H1 (cell line): ENCODE measurements at regions not wholly inside any gene's neighbourhood (a gene's known extent, or its start where the extent isn't known, plus 50 kb on each side); places are given as distances from the start of the nearest gene placed in this dataset.
A peak's percentile ranks its signal among the peaks of the same experiment; 100 is the strongest.

Source experiments
- CTCF ChIA-PET: fragments of 300-600 bp; sonication (Branson Sonifier 250); formaldehyde crosslinking; loops from one replicate; lab custom pipeline; 2021; ENCODE audit not compliant: partially characterized antibody; lab: Charles Lee
- POLR2A ChIA-PET: fragments of 300-600 bp; sonication (Branson Sonifier 250); formaldehyde crosslinking; loops from one replicate; lab custom pipeline; 2021; ENCODE audit warnings: inconsistent platforms; ENCODE audit not compliant: partially characterized antibody; lab: Charles Lee
- DNase-seq, 2 experiments: peaks; one replicate each; pipeline versions ENCODE4 v3.0.0 to v3.0.0-alpha.2; 2010 to 2022; ENCODE audit warnings: low spot score in 2 of 2, low read depth in 1 of 2, mixed read lengths in 1 of 2
- FAIRE-seq: peaks from 2 replicates; lab custom pipeline; 2011; peaks lifted over from hg19 to GRCh38; lab: Jason Lieb, UNC
- H2AFZ ChIP-seq: 2 replicates; pipeline ENCODE4 v1.8.1; 2012; ENCODE audit warnings: low read length, inconsistent platforms
- H2AK5ac ChIP-seq: 2 replicates; pipeline ENCODE4 v1.6.1; 2013; ENCODE audit warnings: low read depth, low read length
- H2BK120ac ChIP-seq: replicated peaks from 2 replicates; pipeline ENCODE3; 2013; ENCODE audit warnings: low read depth, low read length, inconsistent platforms
- H2BK12ac ChIP-seq: 2 replicates; pipeline ENCODE4 v1.6.1; 2013; ENCODE audit warnings: low read depth, low read length
- H2BK15ac ChIP-seq: 2 replicates; pipeline ENCODE4 v1.6.1; 2013; ENCODE audit warnings: low read length
- H2BK20ac ChIP-seq: 2 replicates; pipeline ENCODE4 v1.6.1; 2013; ENCODE audit warnings: low read length
- H2BK5ac ChIP-seq: 2 replicates; pipeline ENCODE4 v1.6.1; 2013; ENCODE audit warnings: low read depth, low read length
- H3K14ac ChIP-seq: 2 replicates; pipeline ENCODE4 v1.6.1; 2013; ENCODE audit warnings: inconsistent platforms; ENCODE audit not compliant: insufficient read length
- H3K18ac ChIP-seq: 2 replicates; pipeline ENCODE4 v1.6.1; 2013; ENCODE audit warnings: low read length; ENCODE audit errors: extremely low read depth
- H3K23ac ChIP-seq: 2 replicates; pipeline ENCODE4 v1.6.1; 2013; ENCODE audit warnings: inconsistent platforms; ENCODE audit not compliant: insufficient read length
- H3K23me2 ChIP-seq: 2 replicates; pipeline ENCODE4 v1.6.1; 2013; ENCODE audit warnings: low read depth, low read length
- H3K27ac ChIP-seq: 2 replicates; pipeline ENCODE4 v1.6.1; 2011; ENCODE audit warnings: low read depth, low read length, inconsistent platforms
- H3K27me3 ChIP-seq, 4 experiments: replicated peaks in 1 of 4; 1 replicate in 1 of 4; 2 replicates in 3 of 4; pipeline versions ENCODE4 v1.6.1 to v1.8.1; 2011 to 2013; ENCODE audit warnings: low read length in 3 of 4, mild to moderate bottlenecking in 3 of 4, inconsistent platforms in 2 of 4, mixed read lengths in 2 of 4, moderate library complexity in 1 of 4; ENCODE audit not compliant: control insufficient read depth in 3 of 4, insufficient read depth in 3 of 4; ENCODE audit errors: extremely low read depth in 1 of 4
- H3K36me3 ChIP-seq, 4 experiments: 2 replicates each; pipeline versions ENCODE4 v1.6.1 to v1.8.1; 2011 to 2013; ENCODE audit warnings: mild to moderate bottlenecking in 4 of 4, low read length in 3 of 4, moderate library complexity in 2 of 4, control low read depth in 1 of 4, inconsistent platforms in 1 of 4; ENCODE audit not compliant: insufficient read depth in 4 of 4, control insufficient read depth in 2 of 4
- H3K4ac ChIP-seq: replicated peaks from 2 replicates; pipeline ENCODE3; 2013; ENCODE audit warnings: low read length, low read depth, mixed read lengths, inconsistent platforms; ENCODE audit not compliant: insufficient read length
- H3K4me1 ChIP-seq, 4 experiments: replicated peaks in 1 of 4; 1 replicate in 1 of 4; 2 replicates in 3 of 4; pipeline versions ENCODE4 v1.6.1 to v1.8.1; 2011 to 2013; ENCODE audit warnings: low read length in 3 of 4, inconsistent platforms in 2 of 4, mixed read lengths in 1 of 4; ENCODE audit not compliant: insufficient read depth in 4 of 4, control insufficient read depth in 3 of 4
- H3K4me2 ChIP-seq, 2 experiments: 2 replicates each; pipeline versions ENCODE4 v1.6.1 to v1.8.1; 2011 to 2013; ENCODE audit warnings: low read depth in 2 of 2, low read length in 2 of 2, control low read depth in 1 of 2, inconsistent platforms in 1 of 2, mild to moderate bottlenecking in 1 of 2; ENCODE audit not compliant: insufficient read depth in 1 of 2
- H3K4me3 ChIP-seq, 4 experiments: fragments of 200-600, 300-600 bp in 1 of 4; sonication (generic), shearing (Covaris generic), sonication (Bioruptor Twin) in 1 of 4; 2 replicates each; pipeline versions ENCODE4 v1.5.1 to v1.8.1; 2011 to 2016; ENCODE audit warnings: low read length in 4 of 4, low read depth in 3 of 4, control low read depth in 2 of 4, inconsistent platforms in 2 of 4, mild to moderate bottlenecking in 2 of 4, mixed read lengths in 1 of 4, moderate library complexity in 1 of 4; ENCODE audit not compliant: insufficient read depth in 2 of 4; ENCODE audit errors: extremely low read depth in 1 of 4
- H3K56ac ChIP-seq: replicated peaks from 2 replicates; pipeline ENCODE3; 2013; ENCODE audit warnings: low read depth, mild to moderate bottlenecking, mixed read lengths, low read length, inconsistent platforms; ENCODE audit not compliant: insufficient read length
- H3K79me1 ChIP-seq: 2 replicates; pipeline ENCODE4 v1.6.1; 2013; ENCODE audit warnings: low read depth, low read length, control low read depth
- H3K79me2 ChIP-seq, 2 experiments: 2 replicates each; pipeline versions ENCODE4 v1.6.1 to v1.8.1; 2012 to 2013; ENCODE audit warnings: low read length in 2 of 2, mild to moderate bottlenecking in 2 of 2, inconsistent platforms in 1 of 2; ENCODE audit not compliant: insufficient read depth in 2 of 2, control insufficient read depth in 1 of 2
- H3K9ac ChIP-seq, 4 experiments: replicated peaks in 1 of 4; 1 replicate in 1 of 4; 2 replicates in 3 of 4; pipeline versions ENCODE4 v1.6.1 to v1.8.1; 2011 to 2013; ENCODE audit warnings: low read depth in 3 of 4, low read length in 3 of 4, control low read depth in 2 of 4, mild to moderate bottlenecking in 2 of 4, moderate library complexity in 2 of 4, inconsistent platforms in 1 of 4; ENCODE audit errors: extremely low read depth in 1 of 4
- H3K9me3 ChIP-seq, 2 experiments: 2 replicates each; pipeline versions ENCODE4 v1.6.1 to v1.8.1; 2012 to 2013; ENCODE audit warnings: mild to moderate bottlenecking in 2 of 2, moderate library complexity in 2 of 2, control low read depth in 1 of 2, inconsistent platforms in 1 of 2, low read depth in 1 of 2, low read length in 1 of 2, mixed read lengths in 1 of 2; ENCODE audit not compliant: insufficient read depth in 2 of 2
- H4K20me1 ChIP-seq, 2 experiments: replicated peaks in 1 of 2; 2 replicates each; pipeline versions ENCODE3 to v1.8.1; 2011 to 2013; ENCODE audit warnings: inconsistent platforms in 2 of 2, low read length in 2 of 2, mild to moderate bottlenecking in 1 of 2; ENCODE audit not compliant: insufficient read depth in 2 of 2, control insufficient read depth in 1 of 2
- H4K5ac ChIP-seq: 2 replicates; pipeline ENCODE4 v1.6.1; 2013; ENCODE audit warnings: low read length, low read depth, mixed read lengths, inconsistent platforms; ENCODE audit not compliant: insufficient read length
- H4K8ac ChIP-seq: 2 replicates; pipeline ENCODE4 v1.8.0; 2013; ENCODE audit warnings: mild to moderate bottlenecking, moderate library complexity, low read length, inconsistent platforms; ENCODE audit not compliant: insufficient read depth; ENCODE audit errors: extremely low read depth
- H4K91ac ChIP-seq: replicated peaks from 2 replicates; pipeline ENCODE3; 2013; ENCODE audit warnings: low read length, mixed read lengths, inconsistent platforms; ENCODE audit not compliant: insufficient read length
- PHF8 ChIP-seq: fragments of 200-600 bp; sonication (generic); conservative IDR thresholded peaks from 2 replicates; pipeline ENCODE4 v1.7.1; 2012; ENCODE audit warnings: low read depth, mild to moderate bottlenecking, inconsistent platforms, low read length, moderate library complexity
- TCF12 ChIP-seq: IDR thresholded peaks from 2 replicates; pipeline ENCODE4 v1.6.1; 2011; ENCODE audit warnings: low read depth, mild to moderate bottlenecking, low read length
- WGBS, 2 experiments: shearing (Covaris generic) in 1 of 2; methylation state at CpG; one replicate each; pipeline versions ENCODE4 v1.1.6 to v1.1.7; 2013 to 2015; ENCODE audit warnings: low lambda C conversion rate in 2 of 2, mixed read lengths in 2 of 2, inconsistent platforms in 1 of 2, low coverage in 1 of 2, missing lambda C conversion rate in 1 of 2; ENCODE audit not compliant: insufficient replicate concordance in 2 of 2, insufficient coverage in 1 of 2, insufficient read length in 1 of 2; ENCODE audit errors: extremely low coverage in 1 of 2, missing lambda C conversion rate in 1 of 2; 5-methylcytosine and 5-hydroxymethylcytosine counted together

DNA sequence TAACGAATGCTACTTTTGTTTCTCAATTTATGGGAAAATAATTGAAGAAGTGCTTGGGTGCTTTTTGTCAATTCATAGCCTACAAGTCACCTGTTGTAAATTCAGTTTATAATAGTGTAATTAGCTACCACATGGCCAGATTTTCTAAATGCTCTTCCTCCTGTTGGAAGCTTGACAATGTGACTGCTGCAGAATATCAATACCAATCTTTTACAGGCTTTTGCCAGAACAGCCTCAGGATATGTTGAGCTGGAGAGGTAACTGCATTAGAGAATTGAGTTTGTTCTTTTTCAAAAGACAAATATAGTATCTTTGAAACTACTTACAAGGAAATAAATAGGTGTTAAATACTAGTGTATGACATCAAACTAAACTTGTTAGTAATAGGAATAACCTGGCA lies 277.8 kb downstream of the POU4F1 start:
- Histone ChIP-seq H3K79me2 (no peaks in the 10 kb centered on the region), H2BK15ac (no peak overlapping the region), H3K4me2 (no peak overlapping the region), H4K91ac (no peak overlapping the region), H3K27ac (no peak overlapping the region), H2AK5ac (no peak overlapping the region), H3K56ac (no peak overlapping the region), H3K23ac (no peak overlapping the region), H4K20me1 (no peaks in the 10 kb centered on the region), H3K18ac (no peak overlapping the region), H3K4me3 (no peak overlapping the region), H2BK5ac (no peak overlapping the region), H3K9me3 (no peaks in the 10 kb centered on the region), H2BK12ac (no peak overlapping the region), H3K4me1 (no peaks in the 10 kb centered on the region), H2BK20ac (no peak overlapping the region), H3K27me3 (no peaks in the 10 kb centered on the region), H4K8ac (no peak overlapping the region), H3K79me1 (no peaks in the 10 kb centered on the region), H3K36me3 (no peaks in the 10 kb centered on the region), H3K14ac (no peak overlapping the region), H4K5ac (no peak overlapping the region), H3K4ac (no peak overlapping the region), H3K23me2 (no peaks in the 10 kb centered on the region), H2BK120ac (no peak overlapping the region), H2AFZ (no peak overlapping the region), H3K9ac (peak overlapping the region in 1 of 4 experiments; percentile 34; a peak in 1 of 7 replicates)
- ChIA-PET POLR2A (no interaction called here), CTCF (interaction anchor here (0.8 to 1.5 kb wide), 3 partner anchors 13 to 653 kb away, joined by 3 to 5 read pairs (median 3); no protein-coding TSS in a partner anchor)
- DNase-seq = no peak
- no peak for FAIRE-seq
- 88% methylated on average over 1 of the region's 1 CpG; no CpG with 5 or more reads in 1 of the 2 experiments for WGBS, 2 experiments
- TF ChIP-seq TCF12 = no peak
- no peak for TF ChIP-seq PHF8
